K562 (cell line): ENCODE measurements at regions not wholly inside any gene's neighbourhood (a gene's known extent, or its start where the extent isn't known, plus 50 kb on each side); places are given as distances from the start of the nearest gene placed in this dataset.

Source experiments
- BHLHE40 ChIP-seq: IDR thresholded peaks from 2 replicates; pipeline ENCODE4 v1.6.1; 2011; ENCODE audit warnings: low read length, improper control_type of control experiment
- CTCFL ChIP-seq: IDR thresholded peaks from 2 replicates; pipeline ENCODE4 v1.6.1; 2011; ENCODE audit warnings: borderline replicate concordance, low read depth, mild to moderate bottlenecking, moderate library complexity, low read length; ENCODE audit not compliant: insufficient read depth, poor library complexity, severe bottlenecking
- ETV6 ChIP-seq, 3 experiments: fragments of 150-350 bp in 1 of 3; sonication (generic) in 1 of 3; formaldehyde crosslinking in 1 of 3; IDR thresholded peaks; 2 replicates each; pipeline versions ENCODE4 v1.6.1 to v1.8.0; 2014 to 2022; ENCODE audit warnings: borderline replicate concordance in 2 of 3, low read depth in 2 of 3, antibody characterized with exemption in 1 of 3, low read length in 1 of 3, mild to moderate bottlenecking in 1 of 3, missing genetic modification reagents in 1 of 3
- FOXO4 ChIP-seq: fragments of 450-650 bp; formaldehyde crosslinking; IDR thresholded peaks from 2 replicates; pipeline ENCODE4 v1.4.0; 2020; ENCODE audit warnings: mild to moderate bottlenecking, moderate library complexity
- GTF2F1 ChIP-seq: IDR thresholded peaks from 2 replicates; pipeline ENCODE4 v1.6.1; 2011; ENCODE audit warnings: low read depth, low read length, improper control_type of control experiment
- HDGF ChIP-seq: fragments of 450-650 bp; IDR thresholded peaks from 2 replicates; pipeline ENCODE4 v1.6.1; 2016
- NFE2 ChIP-seq: IDR thresholded peaks from 2 replicates; pipeline ENCODE4 v1.6.1; 2014; ENCODE audit warnings: antibody characterized with exemption, low read depth
- NFRKB ChIP-seq: fragments of 450-650 bp; IDR thresholded peaks from 2 replicates; pipeline ENCODE4 v1.6.1; 2016; ENCODE audit warnings: low read depth
- PHF20 ChIP-seq: fragments of 450-650 bp; IDR thresholded peaks from 2 replicates; pipeline ENCODE4 v1.6.1; 2018; ENCODE audit not compliant: partially characterized antibody
- SIN3B ChIP-seq: fragments of 450-650 bp; IDR thresholded peaks from 2 replicates; pipeline ENCODE4 v1.6.1; 2017; ENCODE audit warnings: low read depth, mild to moderate bottlenecking, moderate library complexity
- SMAD1 ChIP-seq: fragments of 150-350 bp; IDR thresholded peaks from 2 replicates; pipeline ENCODE4 v1.6.1; 2014; ENCODE audit warnings: low read length, low read depth; ENCODE audit not compliant: partially characterized antibody
- SUPT5H ChIP-seq: fragments of 450-650 bp; IDR thresholded peaks from 2 replicates; pipeline ENCODE4 v1.6.1; 2016
- TAF9B ChIP-seq: fragments of 450-650 bp; IDR thresholded peaks from 2 replicates; pipeline ENCODE4 v1.6.1; 2018; ENCODE audit warnings: mild to moderate bottlenecking; ENCODE audit not compliant: partially characterized antibody
- TAL1 ChIP-seq: fragments of 450-650 bp; IDR thresholded peaks from 2 replicates; pipeline ENCODE4 v1.6.1; 2016; ENCODE audit warnings: mild to moderate bottlenecking
- TFAM ChIP-seq: fragments of 250-450 bp; sonication (Bioruptor Pico); conservative IDR thresholded peaks from 2 replicates; pipeline ENCODE4 v1.5.0; 2021; ENCODE audit warnings: mild to moderate bottlenecking, moderate library complexity
- ZNF354B ChIP-seq: fragments of 250-450 bp; sonication (Bioruptor Pico); IDR thresholded peaks from 2 replicates; pipeline ENCODE4 v1.4.0; 2020
- ZNF583 ChIP-seq: fragments of 250-450 bp; sonication (Bioruptor Pico); IDR thresholded peaks from 2 replicates; pipeline ENCODE4 v1.4.0; 2020
- ZNF699 ChIP-seq: fragments of 250-450 bp; sonication (Bioruptor Pico); IDR thresholded peaks from 2 replicates; pipeline ENCODE4 v1.8.0; 2021; ENCODE audit warnings: mild to moderate bottlenecking, moderate library complexity; ENCODE audit not compliant: insufficient replicate concordance
- TF ChIP-seq, protein P1 (sequence below), 2 experiments: fragments of 250-450 bp in 1 of 2; fragments of 450-650 bp in 1 of 2; sonication (Bioruptor Pico) in 1 of 2; IDR thresholded peaks; 2 replicates each; pipeline versions ENCODE4 v1.6.1 to v1.8.0; 2016 to 2021; ENCODE audit warnings: mild to moderate bottlenecking in 2 of 2, moderate library complexity in 2 of 2, missing compliant biosample characterization in 1 of 2, missing genetic modification characterization in 1 of 2
- TF ChIP-seq, protein P2 (sequence below): fragments of 450-650 bp; IDR thresholded peaks from 2 replicates; pipeline ENCODE4 v1.7.1; 2018; ENCODE audit warnings: mild to moderate bottlenecking, low read depth; ENCODE audit not compliant: partially characterized antibody

- TF ChIP-seq CTCFL (no peak), ZNF699 (CRISPR knock-in tag) (no peak), SMAD1 (no peak), SIN3B (no peak), GTF2F1 (no peak), HDGF (no peak), TFAM (CRISPR knock-in tag) (no peak), TAF9B (no peak), ZNF583 (CRISPR knock-in tag) (no peak), NFE2 (no peak), SUPT5H (no peak), PHF20 (no peak), FOXO4 (CRISPR knock-in tag) (no peak), ZNF354B (CRISPR knock-in tag) (no peak), BHLHE40 (no peak), TAL1 (peak; percentile 63), NFRKB (0 out of 2 replicates have a peak, but pooled peaks have one; percentile 9), ETV6 (IDR thresholded peaks at IDR 0.05; ENCODE audit: borderline replicate concordance in 1 of 2, low read depth in 2 of 2, low read length in 1 of 2) (no peak), ETV6 (CRISPR knock-in tag; IDR thresholded peaks at IDR 0.05; ENCODE audit: borderline replicate concordance) (no peak)
- TF ChIP-seq, protein P1, sequence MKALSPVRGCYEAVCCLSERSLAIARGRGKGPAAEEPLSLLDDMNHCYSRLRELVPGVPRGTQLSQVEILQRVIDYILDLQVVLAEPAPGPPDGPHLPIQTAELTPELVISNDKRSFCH (CRISPR knock-in tag; IDR thresholded peaks at IDR 0.05): no peak
- TF ChIP-seq, protein P1 (tag; IDR thresholded peaks at IDR 0.05): 0 out of 2 replicates have a peak, but pooled peaks have one; percentile 22
- TF ChIP-seq, protein P2, sequence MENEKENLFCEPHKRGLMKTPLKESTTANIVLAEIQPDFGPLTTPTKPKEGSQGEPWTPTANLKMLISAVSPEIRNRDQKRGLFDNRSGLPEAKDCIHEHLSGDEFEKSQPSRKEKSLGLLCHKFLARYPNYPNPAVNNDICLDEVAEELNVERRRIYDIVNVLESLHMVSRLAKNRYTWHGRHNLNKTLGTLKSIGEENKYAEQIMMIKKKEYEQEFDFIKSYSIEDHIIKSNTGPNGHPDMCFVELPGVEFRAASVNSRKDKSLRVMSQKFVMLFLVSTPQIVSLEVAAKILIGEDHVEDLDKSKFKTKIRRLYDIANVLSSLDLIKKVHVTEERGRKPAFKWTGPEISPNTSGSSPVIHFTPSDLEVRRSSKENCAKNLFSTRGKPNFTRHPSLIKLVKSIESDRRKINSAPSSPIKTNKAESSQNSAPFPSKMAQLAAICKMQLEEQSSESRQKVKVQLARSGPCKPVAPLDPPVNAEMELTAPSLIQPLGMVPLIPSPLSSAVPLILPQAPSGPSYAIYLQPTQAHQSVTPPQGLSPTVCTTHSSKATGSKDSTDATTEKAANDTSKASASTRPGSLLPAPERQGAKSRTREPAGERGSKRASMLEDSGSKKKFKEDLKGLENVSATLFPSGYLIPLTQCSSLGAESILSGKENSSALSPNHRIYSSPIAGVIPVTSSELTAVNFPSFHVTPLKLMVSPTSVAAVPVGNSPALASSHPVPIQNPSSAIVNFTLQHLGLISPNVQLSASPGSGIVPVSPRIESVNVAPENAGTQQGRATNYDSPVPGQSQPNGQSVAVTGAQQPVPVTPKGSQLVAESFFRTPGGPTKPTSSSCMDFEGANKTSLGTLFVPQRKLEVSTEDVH: no peak
Observed at GRCh38 chr3:193800138-193801043, 207.4 kb downstream of the OPA1 start (continued).
